Activated T-helper 1 cell treated with anti-CD3 and anti-CD28 coated beads, Interleukin-12 subunit alpha, Interleukin-12 subunit beta, Interleukin-2, Interleukin-4 antibody, amounts not matched to agents 30 ng/mL and 10 ng/mL and 1 ng/mL, durations not matched to agents 14 hours and 24 hours and 36 hours (primary cell): ENCODE measurements at regions not wholly inside any gene's neighbourhood (a gene's known extent, or its start where the extent isn't known, plus 50 kb on each side); places are given as distances from the start of the nearest gene placed in this dataset.

Experiments
- DNase-seq: peaks from one replicate; pipeline ENCODE4 v3.0.0; 2021; ENCODE audit warnings: low spot score
- H3K27ac Mint-ChIP-seq: one replicate; pipeline ENCODE4 v1.8.0; 2021; ENCODE audit warnings: mild to moderate bottlenecking, mixed read lengths
- H3K27me3 Mint-ChIP-seq: one replicate; pipeline ENCODE4 v1.8.0; 2022; ENCODE audit warnings: mild to moderate bottlenecking, moderate library complexity, mixed read lengths; ENCODE audit not compliant: insufficient read depth
- H3K36me3 Mint-ChIP-seq: one replicate; pipeline ENCODE4 v1.8.0; 2021; ENCODE audit warnings: low read depth, mixed read lengths
- H3K4me1 Mint-ChIP-seq: one replicate; pipeline ENCODE4 v1.8.0; 2021; ENCODE audit warnings: low read depth, mixed read lengths
- H3K4me3 Mint-ChIP-seq: one replicate; pipeline ENCODE4 v1.8.0; 2021; ENCODE audit warnings: mild to moderate bottlenecking, moderate library complexity, mixed read lengths
- H3K9me3 Mint-ChIP-seq: one replicate; pipeline ENCODE4 v1.8.0; 2021; ENCODE audit warnings: mixed read lengths
- intact Hi-C: fragments of 100-400 bp; cut with micrococcal nuclease; formaldehyde crosslinking; loops from one replicate; pipeline ENCODE4 v1.15.1; 2024

GRCh38 chr11:131242476-131243000 lies 127.9 kb upstream of the NTM start:
- Mint-ChIP-seq H3K27me3 (peaks cover 11% of the 10 kb centered on the region), H3K4me1 (no peaks in the 10 kb centered on the region), H3K36me3 (no peaks in the 10 kb centered on the region), H3K27ac (no peak overlapping the region), H3K9me3 (no peaks in the 10 kb centered on the region), H3K4me3 (no peak overlapping the region)
- no peak for DNase-seq
- intact Hi-C loops, result no loop called here

GRCh38 chr11:131246156-131246555 lies 124.3 kb upstream of the NTM start:
- Mint-ChIP-seq H3K27ac (no peak overlapping the region), H3K4me1 (no peaks in the 10 kb centered on the region), H3K27me3 (peaks cover 11% of the 10 kb centered on the region), H3K9me3 (no peaks in the 10 kb centered on the region), H3K4me3 (no peak overlapping the region), H3K36me3 (no peaks in the 10 kb centered on the region)
- intact Hi-C loops, result loop anchor here (5.0 kb wide), 1 partner anchor 426 kb away; no protein-coding TSS in a partner anchor
- DNase-seq, result no peak

GRCh38 chr11:131246663-131247062 lies 123.8 kb upstream of the NTM start:
- DNase-seq, result no peak
- peaks cover 11% of the 10 kb centered on the region for H3K27me3 Mint-ChIP-seq
- intact Hi-C loops, result loop anchor here (5.0 kb wide), 1 partner anchor 426 kb away; no protein-coding TSS in a partner anchor
- H3K9me3 Mint-ChIP-seq, result no peaks in the 10 kb centered on the region
- no peak overlapping the region for H3K27ac Mint-ChIP-seq
- H3K4me3 Mint-ChIP-seq, result no peak overlapping the region
- H3K4me1 Mint-ChIP-seq, result no peaks in the 10 kb centered on the region
- no peaks in the 10 kb centered on the region for H3K36me3 Mint-ChIP-seq

- Mint-ChIP-seq H3K4me1 (no peaks in the 10 kb centered on the region), H3K27me3 (peaks cover 11% of the 10 kb centered on the region), H3K27ac (no peak overlapping the region), H3K9me3 (no peaks in the 10 kb centered on the region), H3K36me3 (no peaks in the 10 kb centered on the region), H3K4me3 (no peak overlapping the region)
- no peak for DNase-seq
- intact Hi-C loops, result loop anchor here (5.0 kb wide), 1 partner anchor 424 kb away; no protein-coding TSS in a partner anchor
Measured at GRCh38 chr11:131248588-131248987, 121.8 kb upstream of the NTM start.

GRCh38 chr11:131253142-131253655 lies 117.2 kb upstream of the NTM start:
- H3K4me1 Mint-ChIP-seq, result no peaks in the 10 kb centered on the region
- H3K27ac Mint-ChIP-seq, result no peak overlapping the region
- no peak overlapping the region for H3K4me3 Mint-ChIP-seq
- no peaks in the 10 kb centered on the region for H3K36me3 Mint-ChIP-seq
- peaks cover 3% of the 10 kb centered on the region for H3K27me3 Mint-ChIP-seq
- no peak for DNase-seq
- intact Hi-C loops, result no loop called here
- no peaks in the 10 kb centered on the region for H3K9me3 Mint-ChIP-seq

- H3K36me3 Mint-ChIP-seq, result no peaks in the 10 kb centered on the region
- no peaks in the 10 kb centered on the region for H3K4me1 Mint-ChIP-seq
- peaks cover 3% of the 10 kb centered on the region for H3K27me3 Mint-ChIP-seq
- H3K4me3 Mint-ChIP-seq, result no peak overlapping the region
- no peaks in the 10 kb centered on the region for H3K9me3 Mint-ChIP-seq
- DNase-seq, result no peak
- no peak overlapping the region for H3K27ac Mint-ChIP-seq
- intact Hi-C loops, result no loop called here
Measured at GRCh38 chr11:131253656-131254151, 116.7 kb upstream of the NTM start.

GRCh38 chr11:131254254-131254653 lies 116.2 kb upstream of the NTM start:
- no peak overlapping the region for H3K4me3 Mint-ChIP-seq
- intact Hi-C loops, result no loop called here

GRCh38 chr11:131274233-131274632 lies 96.2 kb upstream of the NTM start:
- DNase-seq, result no peak
- H3K27ac Mint-ChIP-seq, result no peak overlapping the region
- H3K36me3 Mint-ChIP-seq, result no peaks in the 10 kb centered on the region
- H3K27me3 Mint-ChIP-seq, result peaks cover 2% of the 10 kb centered on the region
- intact Hi-C loops, result no loop called here
- no peak overlapping the region for H3K4me3 Mint-ChIP-seq
- peaks cover 7% of the 10 kb centered on the region for H3K9me3 Mint-ChIP-seq
- no peaks in the 10 kb centered on the region for H3K4me1 Mint-ChIP-seq

More at GRCh38 chr11:131254254-131254653, 116.2 kb upstream of the NTM start:
- H3K36me3 Mint-ChIP-seq, result no peaks in the 10 kb centered on the region
- no peaks in the 10 kb centered on the region for H3K9me3 Mint-ChIP-seq
- DNase-seq, result no peak
- H3K27ac Mint-ChIP-seq, result no peak overlapping the region
- H3K4me1 Mint-ChIP-seq, result no peaks in the 10 kb centered on the region
- H3K27me3 Mint-ChIP-seq, result peaks cover 3% of the 10 kb centered on the region

GRCh38 chr11:131275580-131275979 lies 94.8 kb upstream of the NTM start:
- DNase-seq, result no peak
- H3K9me3 Mint-ChIP-seq, result peaks cover 7% of the 10 kb centered on the region
- H3K4me3 Mint-ChIP-seq, result no peak overlapping the region
- no peak overlapping the region for H3K27ac Mint-ChIP-seq
- H3K36me3 Mint-ChIP-seq, result no peaks in the 10 kb centered on the region
- no peaks in the 10 kb centered on the region for H3K4me1 Mint-ChIP-seq
- H3K27me3 Mint-ChIP-seq, result peaks cover 2% of the 10 kb centered on the region
- intact Hi-C loops, result no loop called here

- intact Hi-C loops, result no loop called here
- H3K27ac Mint-ChIP-seq, result no peak overlapping the region
- H3K36me3 Mint-ChIP-seq, result no peaks in the 10 kb centered on the region
- H3K9me3 Mint-ChIP-seq, result no peaks in the 10 kb centered on the region
- DNase-seq, result no peak
- H3K4me1 Mint-ChIP-seq, result no peaks in the 10 kb centered on the region
- no peak overlapping the region for H3K4me3 Mint-ChIP-seq
- no peaks in the 10 kb centered on the region for H3K27me3 Mint-ChIP-seq
Measured at GRCh38 chr11:131278472-131278871, 91.9 kb upstream of the NTM start.

- H3K27ac Mint-ChIP-seq, result no peak overlapping the region
- no peaks in the 10 kb centered on the region for H3K4me1 Mint-ChIP-seq
- H3K4me3 Mint-ChIP-seq, result no peak overlapping the region
- H3K9me3 Mint-ChIP-seq, result no peaks in the 10 kb centered on the region
- H3K27me3 Mint-ChIP-seq, result no peaks in the 10 kb centered on the region
- intact Hi-C loops, result no loop called here
- no peak for DNase-seq
- H3K36me3 Mint-ChIP-seq, result no peaks in the 10 kb centered on the region
Measured at GRCh38 chr11:131279654-131280384, 90.6 kb upstream of the NTM start.

GRCh38 chr11:131281316-131281715 lies 89.1 kb upstream of the NTM start:
- Mint-ChIP-seq H3K36me3 (no peaks in the 10 kb centered on the region), H3K4me1 (no peaks in the 10 kb centered on the region), H3K27me3 (no peaks in the 10 kb centered on the region), H3K4me3 (no peak overlapping the region), H3K9me3 (no peaks in the 10 kb centered on the region), H3K27ac (no peak overlapping the region)
- DNase-seq, result no peak
- intact Hi-C loops, result no loop called here

- DNase-seq, result no peak
- Mint-ChIP-seq H3K4me1 (no peaks in the 10 kb centered on the region), H3K36me3 (no peaks in the 10 kb centered on the region), H3K9me3 (no peaks in the 10 kb centered on the region), H3K27me3 (no peaks in the 10 kb centered on the region), H3K27ac (no peak overlapping the region), H3K4me3 (no peak overlapping the region)
- intact Hi-C loops, result no loop called here
Measured at GRCh38 chr11:131284041-131284440, 86.4 kb upstream of the NTM start.
